ENCODE measurements at regions not wholly inside any gene's neighbourhood (a gene's known extent, or its start where the extent isn't known, plus 50 kb on each side); places are given as distances from the start of the nearest gene placed in this dataset.
A peak's percentile ranks its signal among the peaks of the same experiment; 100 is the strongest.

GRCh38 chr17:77566151-77566550 lies 392.4 kb upstream of the TNRC6C start:
- no peak overlapping the region for H3K27ac ChIP-seq
- ATAC-seq = no peak

GRCh38 chr17:77566566-77567138 lies 391.9 kb upstream of the TNRC6C start:
- DNase-seq (peak in 2 of 6 donors; percentile 34 to 45), FAIRE-seq (no peak), ATAC-seq (no peak)
- no peaks in the 10 kb centered on the region for H3K36me3 ChIP-seq
- intact Hi-C loops (cut with DNase I) = no loop called here
- H3K9me3 ChIP-seq = no peaks in the 10 kb centered on the region
- no peak overlapping the region for H3K4me3 ChIP-seq
- WGBS, 2 donors = 79 to 90% methylated on average over 13 of the region's 13 CpGs
- H3K4me1 ChIP-seq = no peaks in the 10 kb centered on the region
- H3K27ac ChIP-seq = no peak overlapping the region
- peaks cover 0 to 3% (median 0%) of the 10 kb centered on the region in 4 donors for H3K27me3 ChIP-seq
- no peak for TF ChIP-seq CTCF (IDR thresholded peaks at IDR 0.05)

More at GRCh38 chr17:77566151-77566550, 392.4 kb upstream of the TNRC6C start:
- Histone ChIP-seq H3K4me3 (no peak overlapping the region), H3K36me3 (no peaks in the 10 kb centered on the region), H3K27me3 (peaks cover 0 to 3% (median 0%) of the 10 kb centered on the region in 4 donors), H3K4me1 (no peaks in the 10 kb centered on the region), H3K9me3 (no peaks in the 10 kb centered on the region)
- WGBS, 2 donors = 58 to 76% methylated on average over 7 of the region's 7 CpGs
- peak in 1 of 6 donors; percentile 10 for DNase-seq
- TF ChIP-seq CTCF (IDR thresholded peaks at IDR 0.05) = no peak
- intact Hi-C loops (cut with DNase I) = no loop called here
- no peak for FAIRE-seq

GRCh38 chr17:77568540-77568939 lies 390.0 kb upstream of the TNRC6C start:
- Histone ChIP-seq H3K27me3 (peaks cover 0 to 3% (median 0%) of the 10 kb centered on the region in 4 donors), H3K4me1 (no peaks in the 10 kb centered on the region), H3K27ac (no peak overlapping the region), H3K36me3 (no peaks in the 10 kb centered on the region), H3K4me3 (no peak overlapping the region), H3K9me3 (no peaks in the 10 kb centered on the region)
- intact Hi-C loops (cut with DNase I) = no loop called here
- no peak for ATAC-seq
- DNase-seq = no peak
- FAIRE-seq = no peak
- TF ChIP-seq CTCF (IDR thresholded peaks at IDR 0.05) = no peak
- 75 to 86% methylated on average over 7 of the region's 7 CpGs for WGBS, 2 donors

GRCh38 chr17:77569846-77570564 lies 388.5 kb upstream of the TNRC6C start:
- no peaks in the 10 kb centered on the region for H3K9me3 ChIP-seq
- no peaks in the 10 kb centered on the region for H3K36me3 ChIP-seq
- ATAC-seq (peak in 1 of 4 donors; percentile 14), FAIRE-seq (no peak), DNase-seq (peak in 1 of 6 donors; percentile 40)
- WGBS, 2 donors = 68 to 73% methylated on average over 21 of the region's 21 CpGs
- no peaks in the 10 kb centered on the region for H3K4me1 ChIP-seq
- H3K27me3 ChIP-seq = peaks cover 0 to 3% (median 0%) of the 10 kb centered on the region in 4 donors
- intact Hi-C loops (cut with DNase I) = no loop called here
- no peak for TF ChIP-seq CTCF (IDR thresholded peaks at IDR 0.05)
- H3K4me3 ChIP-seq = no peak overlapping the region
- H3K27ac ChIP-seq = no peak overlapping the region

- H3K36me3 ChIP-seq = no peaks in the 10 kb centered on the region
- no peak for FAIRE-seq
- no peak overlapping the region for H3K4me3 ChIP-seq
- no peaks in the 10 kb centered on the region for H3K4me1 ChIP-seq
- H3K9me3 ChIP-seq = no peaks in the 10 kb centered on the region
- H3K27ac ChIP-seq = no peak overlapping the region
- H3K27me3 ChIP-seq = peaks cover 0 to 3% (median 0%) of the 10 kb centered on the region in 4 donors
- 77 to 83% methylated on average over 7 of the region's 7 CpGs for WGBS, 2 donors
- no peak for TF ChIP-seq CTCF (IDR thresholded peaks at IDR 0.05)
- intact Hi-C loops (cut with DNase I) = no loop called here
- no peak for ATAC-seq
- peak in 2 of 6 donors; percentile 47 for DNase-seq
Observed at GRCh38 chr17:77570565-77570898, 388.0 kb upstream of the TNRC6C start.

Measured in pancreas (tissue), 10 donors.